Neural cell (in vitro differentiated cells): ENCODE measurements at regions not wholly inside any gene's neighbourhood (a gene's known extent, or its start where the extent isn't known, plus 50 kb on each side); places are given as distances from the start of the nearest gene placed in this dataset.

Experiments used
- H2AFZ ChIP-seq: fragments of 200-600, 300-800 bp; sonication (generic), shearing (Covaris generic); 2 replicates; pipeline ENCODE4 v1.6.0; 2014; ENCODE audit warnings: low read depth, mild to moderate bottlenecking, antibody characterized with exemption, low read length, moderate library complexity
- H3F3A ChIP-seq: fragments of 200-600 bp; shearing (Covaris generic); 2 replicates; pipeline ENCODE4 v1.6.1; 2016; ENCODE audit warnings: mild to moderate bottlenecking, moderate library complexity, mixed read lengths, antibody characterized with exemption, low read length; ENCODE audit not compliant: insufficient read depth, poor library complexity, severe bottlenecking
- H3K27ac ChIP-seq: fragments of 200-600, 300-800 bp; sonication (generic), shearing (Covaris generic); 2 replicates; pipeline ENCODE4 v1.5.1; 2014; ENCODE audit warnings: mild to moderate bottlenecking, low read length, moderate library complexity
- H3K27me3 ChIP-seq: fragments of 300-800, 200-600 bp; sonication (generic), shearing (Covaris generic); 2 replicates; pipeline ENCODE4 v1.6.0; 2014; ENCODE audit warnings: mild to moderate bottlenecking, low read depth, low read length, moderate library complexity; ENCODE audit not compliant: insufficient read depth
- H3K36me3 ChIP-seq: fragments of 300-800, 200-600 bp; sonication (generic), shearing (Covaris generic); 2 replicates; pipeline ENCODE4 v1.5.1; 2014; ENCODE audit warnings: mild to moderate bottlenecking, antibody characterized with exemption, low read length, moderate library complexity; ENCODE audit not compliant: insufficient read depth
- H3K4me2 ChIP-seq: fragments of 300-800, 200-600 bp; sonication (generic), shearing (Covaris generic); 2 replicates; pipeline ENCODE4 v1.6.0; 2014; ENCODE audit warnings: mild to moderate bottlenecking, low read length
- H3K4me3 ChIP-seq: fragments of 300-800, 200-600 bp; sonication (generic), shearing (Covaris generic); 2 replicates; pipeline ENCODE4 v1.5.1; 2014; ENCODE audit warnings: mild to moderate bottlenecking, low read length, moderate library complexity
- H3K79me2 ChIP-seq: fragments of 200-600 bp; shearing (Covaris generic); replicated peaks from 2 replicates; pipeline ENCODE4 v1.6.0; 2014; ENCODE audit warnings: mild to moderate bottlenecking, low read length, moderate library complexity; ENCODE audit not compliant: insufficient read depth
- H3K9ac ChIP-seq: fragments of 300-800, 200-600 bp; sonication (generic), shearing (Covaris generic); 2 replicates; pipeline ENCODE4 v1.6.1; 2016; ENCODE audit warnings: mild to moderate bottlenecking, low read length, mixed read lengths
- H3K9me2 ChIP-seq: fragments of 200-600 bp; shearing (Covaris generic); 2 replicates; pipeline ENCODE4 v1.6.1; 2016; ENCODE audit warnings: mild to moderate bottlenecking, low read length, mixed read lengths; ENCODE audit not compliant: insufficient read depth
- H3K9me3 ChIP-seq: fragments of 200-600, 300-800 bp; sonication (generic), shearing (Covaris generic); 2 replicates; pipeline ENCODE4 v1.6.1; 2016; ENCODE audit warnings: mild to moderate bottlenecking, mixed run types, low read length, moderate library complexity, mixed read lengths
- H4K20me1 ChIP-seq: fragments of 200-600 bp; shearing (Covaris generic); 2 replicates; pipeline ENCODE4 v1.6.1; 2016; ENCODE audit warnings: mild to moderate bottlenecking, mixed run types; ENCODE audit not compliant: insufficient read depth
- EP300 ChIP-seq: fragments of 450-650 bp; conservative IDR thresholded peaks from 2 replicates; pipeline ENCODE4 v1.6.1; 2014; ENCODE audit warnings: antibody characterized with exemption, mild to moderate bottlenecking, moderate library complexity; ENCODE audit not compliant: poor library complexity, severe bottlenecking
- EZH2 ChIP-seq: fragments of 200-600, 300-800 bp; shearing (Covaris generic), sonication (generic); IDR thresholded peaks from 2 replicates; pipeline ENCODE4 v1.6.1; 2014; ENCODE audit warnings: antibody characterized with exemption, low read length, borderline replicate concordance, mild to moderate bottlenecking; ENCODE audit not compliant: insufficient read depth, poor library complexity, severe bottlenecking
- MXI1 ChIP-seq: fragments of 450-650 bp; conservative IDR thresholded peaks from 2 replicates; pipeline ENCODE4 v1.6.1; 2014; ENCODE audit warnings: antibody characterized with exemption, mild to moderate bottlenecking; ENCODE audit not compliant: poor library complexity, severe bottlenecking
- POLR2AphosphoS5 ChIP-seq: IDR thresholded peaks from 2 replicates; pipeline ENCODE4 v1.6.1; 2012
- RAD21 ChIP-seq: fragments of 450-650 bp; conservative IDR thresholded peaks from 2 replicates; pipeline ENCODE4 v1.6.1; 2014; ENCODE audit warnings: antibody characterized with exemption, mild to moderate bottlenecking, moderate library complexity
- SMC3 ChIP-seq: fragments of 450-650 bp; conservative IDR thresholded peaks from 2 replicates; pipeline ENCODE4 v1.6.1; 2014; ENCODE audit warnings: antibody characterized with exemption, mild to moderate bottlenecking, moderate library complexity; ENCODE audit not compliant: poor library complexity
- TAF1 ChIP-seq: IDR thresholded peaks from 2 replicates; pipeline ENCODE4 v1.6.1; 2012; ENCODE audit warnings: low read depth
- TF ChIP-seq, protein P1 (sequence below): IDR thresholded peaks from 2 replicates; pipeline ENCODE4 v1.6.1; 2012; ENCODE audit warnings: borderline replicate concordance
- TF ChIP-seq, protein P2 (sequence below): fragments of 450-650 bp; IDR thresholded peaks from 2 replicates; pipeline ENCODE4 v1.5.1; 2014; ENCODE audit warnings: antibody characterized with exemption, mild to moderate bottlenecking, moderate library complexity; ENCODE audit not compliant: poor library complexity, severe bottlenecking

- TF ChIP-seq TAF1 (no peak), EZH2 (no peak), EP300 (no peak), SMC3 (no peak), RAD21 (no peak), POLR2AphosphoS5 (no peak), MXI1 (no peak)
- TF ChIP-seq, protein P1, sequence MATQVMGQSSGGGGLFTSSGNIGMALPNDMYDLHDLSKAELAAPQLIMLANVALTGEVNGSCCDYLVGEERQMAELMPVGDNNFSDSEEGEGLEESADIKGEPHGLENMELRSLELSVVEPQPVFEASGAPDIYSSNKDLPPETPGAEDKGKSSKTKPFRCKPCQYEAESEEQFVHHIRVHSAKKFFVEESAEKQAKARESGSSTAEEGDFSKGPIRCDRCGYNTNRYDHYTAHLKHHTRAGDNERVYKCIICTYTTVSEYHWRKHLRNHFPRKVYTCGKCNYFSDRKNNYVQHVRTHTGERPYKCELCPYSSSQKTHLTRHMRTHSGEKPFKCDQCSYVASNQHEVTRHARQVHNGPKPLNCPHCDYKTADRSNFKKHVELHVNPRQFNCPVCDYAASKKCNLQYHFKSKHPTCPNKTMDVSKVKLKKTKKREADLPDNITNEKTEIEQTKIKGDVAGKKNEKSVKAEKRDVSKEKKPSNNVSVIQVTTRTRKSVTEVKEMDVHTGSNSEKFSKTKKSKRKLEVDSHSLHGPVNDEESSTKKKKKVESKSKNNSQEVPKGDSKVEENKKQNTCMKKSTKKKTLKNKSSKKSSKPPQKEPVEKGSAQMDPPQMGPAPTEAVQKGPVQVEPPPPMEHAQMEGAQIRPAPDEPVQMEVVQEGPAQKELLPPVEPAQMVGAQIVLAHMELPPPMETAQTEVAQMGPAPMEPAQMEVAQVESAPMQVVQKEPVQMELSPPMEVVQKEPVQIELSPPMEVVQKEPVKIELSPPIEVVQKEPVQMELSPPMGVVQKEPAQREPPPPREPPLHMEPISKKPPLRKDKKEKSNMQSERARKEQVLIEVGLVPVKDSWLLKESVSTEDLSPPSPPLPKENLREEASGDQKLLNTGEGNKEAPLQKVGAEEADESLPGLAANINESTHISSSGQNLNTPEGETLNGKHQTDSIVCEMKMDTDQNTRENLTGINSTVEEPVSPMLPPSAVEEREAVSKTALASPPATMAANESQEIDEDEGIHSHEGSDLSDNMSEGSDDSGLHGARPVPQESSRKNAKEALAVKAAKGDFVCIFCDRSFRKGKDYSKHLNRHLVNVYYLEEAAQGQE, result no peak
- TF ChIP-seq, protein P2, sequence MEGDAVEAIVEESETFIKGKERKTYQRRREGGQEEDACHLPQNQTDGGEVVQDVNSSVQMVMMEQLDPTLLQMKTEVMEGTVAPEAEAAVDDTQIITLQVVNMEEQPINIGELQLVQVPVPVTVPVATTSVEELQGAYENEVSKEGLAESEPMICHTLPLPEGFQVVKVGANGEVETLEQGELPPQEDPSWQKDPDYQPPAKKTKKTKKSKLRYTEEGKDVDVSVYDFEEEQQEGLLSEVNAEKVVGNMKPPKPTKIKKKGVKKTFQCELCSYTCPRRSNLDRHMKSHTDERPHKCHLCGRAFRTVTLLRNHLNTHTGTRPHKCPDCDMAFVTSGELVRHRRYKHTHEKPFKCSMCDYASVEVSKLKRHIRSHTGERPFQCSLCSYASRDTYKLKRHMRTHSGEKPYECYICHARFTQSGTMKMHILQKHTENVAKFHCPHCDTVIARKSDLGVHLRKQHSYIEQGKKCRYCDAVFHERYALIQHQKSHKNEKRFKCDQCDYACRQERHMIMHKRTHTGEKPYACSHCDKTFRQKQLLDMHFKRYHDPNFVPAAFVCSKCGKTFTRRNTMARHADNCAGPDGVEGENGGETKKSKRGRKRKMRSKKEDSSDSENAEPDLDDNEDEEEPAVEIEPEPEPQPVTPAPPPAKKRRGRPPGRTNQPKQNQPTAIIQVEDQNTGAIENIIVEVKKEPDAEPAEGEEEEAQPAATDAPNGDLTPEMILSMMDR, result no peak
- Histone ChIP-seq H3F3A (no peaks in the 10 kb centered on the region), H3K4me3 (no peak overlapping the region), H3K27ac (no peak overlapping the region), H2AFZ (no peak overlapping the region), H3K4me2 (no peak overlapping the region), H3K9me3 (no peaks in the 10 kb centered on the region), H3K9ac (no peak overlapping the region), H3K9me2 (no peaks in the 10 kb centered on the region), H4K20me1 (no peaks in the 10 kb centered on the region), H3K27me3 (no peaks in the 10 kb centered on the region), H3K79me2 (no peaks in the 10 kb centered on the region), H3K36me3 (no peaks in the 10 kb centered on the region)
These were observed 1135.4 kb downstream of the LRFN5 start for GRCh38 chr14:42742084-42742483.

GRCh38 chr14:42736408-42736807 lies 1129.7 kb downstream of the LRFN5 start:
- no peak overlapping the region for H2AFZ ChIP-seq
- peak; percentile 70 for TF ChIP-seq EP300
- no peak for TF ChIP-seq MXI1
- TF ChIP-seq POLR2AphosphoS5, result peak; percentile 57
- no peaks in the 10 kb centered on the region for H3K79me2 ChIP-seq
- no peak overlapping the region for H3K4me2 ChIP-seq
- no peaks in the 10 kb centered on the region for H3K9me3 ChIP-seq
- H3K9ac ChIP-seq, result no peak overlapping the region
- no peaks in the 10 kb centered on the region for H3K36me3 ChIP-seq
- H4K20me1 ChIP-seq, result no peaks in the 10 kb centered on the region
- no peak overlapping the region for H3K4me3 ChIP-seq
- H3K27ac ChIP-seq, result no peak overlapping the region
- no peaks in the 10 kb centered on the region for H3F3A ChIP-seq
- H3K27me3 ChIP-seq, result no peaks in the 10 kb centered on the region
- H3K9me2 ChIP-seq, result no peaks in the 10 kb centered on the region

GRCh38 chr14:42734041-42734440 lies 1127.4 kb downstream of the LRFN5 start:
- no peaks in the 10 kb centered on the region for H3K9me2 ChIP-seq
- H3K27ac ChIP-seq, result no peak overlapping the region
- H3K36me3 ChIP-seq, result no peaks in the 10 kb centered on the region
- H3K9ac ChIP-seq, result no peak overlapping the region
- H3F3A ChIP-seq, result no peaks in the 10 kb centered on the region
- no peak overlapping the region for H2AFZ ChIP-seq
- no peak for TF ChIP-seq POLR2AphosphoS5
- TF ChIP-seq MXI1, result no peak
- no peak for TF ChIP-seq SMC3
- TF ChIP-seq, protein P1, result no peak
- TF ChIP-seq, protein P2, result no peak
- no peak for TF ChIP-seq TAF1
- TF ChIP-seq RAD21, result no peak
- TF ChIP-seq EP300, result no peak
- TF ChIP-seq EZH2, result no peak
- no peaks in the 10 kb centered on the region for H3K9me3 ChIP-seq
- no peaks in the 10 kb centered on the region for H3K27me3 ChIP-seq
- H3K4me3 ChIP-seq, result no peak overlapping the region
- H3K79me2 ChIP-seq, result no peaks in the 10 kb centered on the region
- no peaks in the 10 kb centered on the region for H4K20me1 ChIP-seq
- H3K4me2 ChIP-seq, result no peak overlapping the region
